ENCODE measurements at regions not wholly inside any gene's neighbourhood (a gene's known extent, or its start where the extent isn't known, plus 50 kb on each side); places are given as distances from the start of the nearest gene placed in this dataset.

DNA sequence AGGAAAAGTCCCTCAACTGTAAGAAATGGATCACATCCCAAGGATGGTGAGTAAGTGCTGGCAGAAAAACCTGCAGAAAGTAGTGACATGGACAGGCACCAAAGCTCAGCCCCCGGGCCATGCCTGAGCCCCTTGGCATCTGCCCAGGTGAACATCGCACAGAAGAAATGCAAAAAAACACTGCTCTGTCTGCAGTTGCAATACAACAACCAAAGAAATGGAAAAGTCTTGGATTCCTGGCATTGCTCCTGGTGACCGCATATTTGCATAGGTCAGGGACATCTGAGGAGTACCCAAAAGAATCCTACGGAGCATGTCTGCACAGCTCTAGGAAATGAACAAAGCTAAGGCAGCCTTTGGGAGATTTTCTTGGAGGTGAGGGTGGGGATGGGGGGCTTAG, 63.1 kb upstream of the PTPRT start:
- TF ChIP-seq, protein P1, sequence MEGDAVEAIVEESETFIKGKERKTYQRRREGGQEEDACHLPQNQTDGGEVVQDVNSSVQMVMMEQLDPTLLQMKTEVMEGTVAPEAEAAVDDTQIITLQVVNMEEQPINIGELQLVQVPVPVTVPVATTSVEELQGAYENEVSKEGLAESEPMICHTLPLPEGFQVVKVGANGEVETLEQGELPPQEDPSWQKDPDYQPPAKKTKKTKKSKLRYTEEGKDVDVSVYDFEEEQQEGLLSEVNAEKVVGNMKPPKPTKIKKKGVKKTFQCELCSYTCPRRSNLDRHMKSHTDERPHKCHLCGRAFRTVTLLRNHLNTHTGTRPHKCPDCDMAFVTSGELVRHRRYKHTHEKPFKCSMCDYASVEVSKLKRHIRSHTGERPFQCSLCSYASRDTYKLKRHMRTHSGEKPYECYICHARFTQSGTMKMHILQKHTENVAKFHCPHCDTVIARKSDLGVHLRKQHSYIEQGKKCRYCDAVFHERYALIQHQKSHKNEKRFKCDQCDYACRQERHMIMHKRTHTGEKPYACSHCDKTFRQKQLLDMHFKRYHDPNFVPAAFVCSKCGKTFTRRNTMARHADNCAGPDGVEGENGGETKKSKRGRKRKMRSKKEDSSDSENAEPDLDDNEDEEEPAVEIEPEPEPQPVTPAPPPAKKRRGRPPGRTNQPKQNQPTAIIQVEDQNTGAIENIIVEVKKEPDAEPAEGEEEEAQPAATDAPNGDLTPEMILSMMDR (IDR thresholded peaks at IDR 0.05), result no peak
- TF ChIP-seq POLR2A (IDR thresholded peaks at IDR 0.05) (no peak), POLR2AphosphoS5 (IDR thresholded peaks at IDR 0.05) (no peak)
